ENCODE measurements at regions not wholly inside any gene's neighbourhood (a gene's known extent, or its start where the extent isn't known, plus 50 kb on each side); places are given as distances from the start of the nearest gene placed in this dataset.

DNA sequence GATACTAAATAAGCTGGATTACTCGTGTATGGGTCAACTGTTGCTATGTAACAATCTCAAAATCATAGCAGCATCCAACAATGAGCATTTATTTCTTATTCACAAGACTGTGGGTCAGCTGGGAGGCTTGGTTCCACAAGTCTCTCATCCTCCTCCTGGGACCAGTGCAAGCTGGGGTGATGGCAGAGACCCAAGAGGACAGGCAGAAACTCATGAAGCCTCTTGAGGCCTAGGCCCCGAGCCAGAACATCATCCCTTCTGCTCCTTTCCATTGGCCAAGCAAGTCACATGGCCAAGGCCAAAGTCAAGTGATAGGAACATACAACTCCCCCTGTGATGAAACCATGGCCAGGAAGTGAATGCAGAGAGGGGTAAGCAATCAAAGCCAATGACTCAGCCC, 422.1 kb downstream of the BCOR start:
- TF ChIP-seq, protein P1, sequence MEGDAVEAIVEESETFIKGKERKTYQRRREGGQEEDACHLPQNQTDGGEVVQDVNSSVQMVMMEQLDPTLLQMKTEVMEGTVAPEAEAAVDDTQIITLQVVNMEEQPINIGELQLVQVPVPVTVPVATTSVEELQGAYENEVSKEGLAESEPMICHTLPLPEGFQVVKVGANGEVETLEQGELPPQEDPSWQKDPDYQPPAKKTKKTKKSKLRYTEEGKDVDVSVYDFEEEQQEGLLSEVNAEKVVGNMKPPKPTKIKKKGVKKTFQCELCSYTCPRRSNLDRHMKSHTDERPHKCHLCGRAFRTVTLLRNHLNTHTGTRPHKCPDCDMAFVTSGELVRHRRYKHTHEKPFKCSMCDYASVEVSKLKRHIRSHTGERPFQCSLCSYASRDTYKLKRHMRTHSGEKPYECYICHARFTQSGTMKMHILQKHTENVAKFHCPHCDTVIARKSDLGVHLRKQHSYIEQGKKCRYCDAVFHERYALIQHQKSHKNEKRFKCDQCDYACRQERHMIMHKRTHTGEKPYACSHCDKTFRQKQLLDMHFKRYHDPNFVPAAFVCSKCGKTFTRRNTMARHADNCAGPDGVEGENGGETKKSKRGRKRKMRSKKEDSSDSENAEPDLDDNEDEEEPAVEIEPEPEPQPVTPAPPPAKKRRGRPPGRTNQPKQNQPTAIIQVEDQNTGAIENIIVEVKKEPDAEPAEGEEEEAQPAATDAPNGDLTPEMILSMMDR (IDR thresholded peaks at IDR 0.05; ENCODE audit: borderline replicate concordance, insufficient read depth, low read depth, low read length) = no peak
- no peak overlapping the region for H3K4me3 ChIP-seq (ENCODE audit: low read depth, low read length)

DNA sequence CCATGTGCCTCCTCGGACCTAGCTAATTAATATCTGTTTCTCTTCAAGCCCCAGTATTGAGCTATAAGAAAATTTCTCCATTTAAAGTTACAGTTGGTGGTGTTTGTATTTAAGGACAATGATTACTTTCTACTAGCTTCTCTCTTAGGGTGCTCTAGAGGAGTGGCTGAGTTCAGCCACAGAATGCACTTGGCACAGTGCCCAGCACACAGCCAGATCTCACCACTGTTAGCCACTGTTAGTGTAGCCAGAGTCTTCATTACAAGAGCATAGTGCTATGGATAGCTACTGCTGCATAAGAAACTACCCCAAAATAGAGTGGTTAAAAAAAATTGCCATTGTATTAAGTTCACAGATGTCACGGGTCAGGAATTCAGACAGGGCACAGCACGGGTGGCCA, 421.3 kb downstream of the BCOR start:
- H3K4me3 ChIP-seq (ENCODE audit: low read depth, low read length) = no peak overlapping the region
- TF ChIP-seq, protein P1 (IDR thresholded peaks at IDR 0.05; ENCODE audit: borderline replicate concordance, insufficient read depth, low read depth, low read length) = no peak

DNA sequence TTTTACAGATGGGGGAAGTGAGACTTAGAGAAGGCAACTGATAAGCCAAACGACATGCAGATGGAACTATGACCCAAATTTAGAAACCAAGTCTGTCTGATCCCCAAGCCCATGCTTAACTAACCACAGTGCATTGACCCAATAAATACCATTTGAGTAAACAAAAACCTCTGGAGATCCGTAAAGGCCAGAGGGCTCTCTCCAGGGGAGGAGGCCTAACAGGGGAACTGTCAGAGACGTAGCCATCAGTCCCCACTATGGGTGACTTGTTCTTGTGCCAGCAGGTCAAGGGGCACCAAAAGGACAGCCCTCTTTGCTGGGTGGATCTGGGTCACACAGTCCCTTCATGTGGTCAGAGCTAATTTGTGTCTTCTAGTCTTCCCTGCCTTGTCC, 420.2 kb downstream of the BCOR start:
- no peak overlapping the region for H3K4me3 ChIP-seq (ENCODE audit: low read depth, low read length)
- TF ChIP-seq, protein P1 (IDR thresholded peaks at IDR 0.05; ENCODE audit: borderline replicate concordance, insufficient read depth, low read depth, low read length) = no peak

DNA sequence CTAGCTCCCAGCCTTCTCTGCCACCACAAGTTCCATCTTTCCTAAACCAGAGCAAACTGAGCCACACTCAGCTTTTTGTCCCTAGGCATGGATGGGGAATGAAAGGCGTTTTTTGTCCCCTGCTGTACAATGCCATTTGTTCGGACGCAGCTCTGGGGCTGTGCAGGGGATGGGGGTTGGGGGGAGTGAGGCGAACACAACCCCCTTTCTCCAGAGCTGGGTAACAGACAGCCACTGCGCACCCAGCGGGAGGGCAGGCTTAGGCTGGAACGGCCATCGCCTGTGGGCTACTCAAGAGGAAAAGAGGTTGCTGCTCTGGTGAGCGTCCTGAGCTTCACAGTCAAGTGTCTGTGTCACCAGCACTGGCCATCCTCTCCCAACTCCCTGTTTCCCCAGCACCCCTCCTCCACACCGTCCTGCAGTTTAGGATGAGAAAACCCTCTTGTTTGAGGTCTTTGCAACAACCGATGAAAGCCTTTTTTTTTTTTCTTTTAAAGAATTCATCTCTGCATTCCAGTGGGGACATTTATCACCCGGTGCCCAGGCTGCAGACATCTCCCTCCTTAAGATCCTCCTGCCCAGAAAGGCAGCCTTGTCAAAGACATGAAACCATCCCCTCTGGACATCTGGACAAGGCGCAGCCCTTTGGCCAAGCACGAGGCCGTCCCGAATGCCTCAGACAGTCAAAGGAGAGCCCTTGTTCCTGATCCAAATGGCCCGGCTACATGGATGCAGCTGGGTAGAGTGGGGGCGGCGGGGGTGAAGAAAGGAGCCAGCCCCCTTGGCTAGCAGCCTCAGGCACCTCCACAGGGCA, 419.6 kb downstream of the BCOR start:
- TF ChIP-seq, protein P1 (IDR thresholded peaks at IDR 0.05; ENCODE audit: borderline replicate concordance, insufficient read depth, low read depth, low read length) = no peak
- no peak overlapping the region for H3K4me3 ChIP-seq (ENCODE audit: low read depth, low read length)

DNA sequence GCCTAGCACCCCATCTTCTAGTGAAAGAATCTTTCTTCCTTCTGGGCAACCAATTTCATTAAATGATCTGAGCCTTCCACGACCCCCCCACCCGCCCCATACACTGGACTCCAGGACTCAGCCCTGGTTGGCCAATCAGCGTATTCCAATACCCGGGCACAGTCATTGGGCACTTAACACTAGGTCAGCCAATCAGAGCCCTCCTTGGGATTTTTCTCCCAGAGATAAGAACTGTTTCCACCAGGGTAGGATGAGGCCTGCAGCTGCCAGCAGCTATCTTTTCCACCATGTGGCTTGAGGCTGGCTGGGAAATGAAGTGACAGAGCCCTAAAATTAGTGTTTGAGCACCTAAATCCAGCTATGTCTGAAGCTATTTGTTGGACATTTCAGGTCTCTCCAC, 418.8 kb downstream of the BCOR start:
- TF ChIP-seq, protein P1 (IDR thresholded peaks at IDR 0.05; ENCODE audit: borderline replicate concordance, insufficient read depth, low read depth, low read length) = no peak
- no peak overlapping the region for H3K4me3 ChIP-seq (ENCODE audit: low read depth, low read length)

DNA sequence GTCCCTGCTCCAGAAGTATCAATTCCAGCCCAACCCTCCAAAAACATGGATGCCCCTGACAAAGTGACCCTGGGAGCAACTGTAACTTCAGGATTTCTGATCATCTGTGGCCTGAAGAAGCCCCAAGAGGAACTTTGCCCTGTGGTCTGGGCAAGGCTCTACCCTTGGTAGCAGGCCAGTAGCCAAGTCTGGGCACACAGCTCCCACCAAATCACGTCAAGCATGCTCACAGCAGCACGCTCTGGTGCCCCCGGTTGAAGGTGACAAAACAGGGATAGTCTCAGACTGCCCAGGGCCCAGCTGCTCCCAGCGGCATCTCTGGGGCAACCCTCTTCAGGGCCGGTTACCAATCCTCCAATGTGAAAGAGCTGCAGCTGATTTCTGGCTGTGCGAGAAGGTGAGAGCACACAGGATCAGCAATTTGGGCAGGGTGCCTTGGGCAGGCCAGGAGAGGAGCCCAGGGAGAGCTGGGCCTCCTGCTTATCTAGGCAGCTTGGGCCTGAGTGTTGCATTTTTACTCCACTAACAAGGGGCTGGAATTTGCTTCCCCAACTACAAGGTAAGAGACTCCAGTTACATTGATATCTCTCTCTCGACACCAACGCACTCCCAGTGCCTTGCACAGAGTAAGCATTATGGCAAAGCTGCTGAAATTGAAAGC, 418.1 kb downstream of the BCOR start:
- TF ChIP-seq, protein P1 (IDR thresholded peaks at IDR 0.05; ENCODE audit: borderline replicate concordance, insufficient read depth, low read depth, low read length) = no peak
- H3K4me3 ChIP-seq (ENCODE audit: low read depth, low read length) = no peak overlapping the region

DNA sequence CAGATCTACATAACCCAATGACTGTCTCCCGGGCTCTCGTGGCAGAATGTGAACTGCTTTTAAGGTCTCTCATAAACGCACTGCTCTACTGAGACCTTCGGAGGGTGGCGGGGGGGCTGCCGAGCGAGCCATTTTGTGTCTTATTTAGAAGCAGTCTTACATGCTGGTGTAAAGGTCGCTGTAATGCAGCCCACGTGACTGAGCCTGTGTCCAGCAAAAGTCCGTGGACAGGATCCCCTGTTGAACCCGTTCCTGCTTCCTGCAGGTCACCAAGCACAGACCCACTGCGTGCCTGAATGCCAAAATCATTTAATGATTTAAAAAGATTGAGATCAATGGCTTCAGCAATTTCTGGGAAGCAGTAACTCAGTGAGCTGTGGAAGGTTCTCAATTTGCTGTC, 415.9 kb downstream of the BCOR start:
- no peak overlapping the region for H3K4me3 ChIP-seq (ENCODE audit: low read depth, low read length)
- TF ChIP-seq, protein P1 (IDR thresholded peaks at IDR 0.05; ENCODE audit: borderline replicate concordance, insufficient read depth, low read depth, low read length) = no peak

Data from GM12875 (cell line).